Kidney (tissue), 13 donors: ENCODE measurements at regions not wholly inside any gene's neighbourhood (a gene's known extent, or its start where the extent isn't known, plus 50 kb on each side); places are given as distances from the start of the nearest gene placed in this dataset.
A peak's percentile ranks its signal among the peaks of the same experiment; 100 is the strongest.

Experiments used
- DNase-seq, 5 donors: peaks; one replicate each; pipeline ENCODE4 v3.0.0-alpha.2; 2013 to 2020
- FAIRE-seq: peaks from 2 replicates; lab custom pipeline; 2012; peaks lifted over from hg19 to GRCh38; lab: Jason Lieb, UNC
- H3K27ac ChIP-seq, 2 donors: one replicate each; pipeline ENCODE4 v1.7.0; 2013; ENCODE audit warnings: low read depth in 2 of 2, low read length in 2 of 2, inconsistent platforms in 1 of 2
- H3K27me3 ChIP-seq: one replicate; pipeline ENCODE4 v1.7.1; 2013; ENCODE audit warnings: low read length, inconsistent platforms; ENCODE audit not compliant: control insufficient read depth, insufficient read depth
- H3K36me3 ChIP-seq, 3 donors: one replicate each; pipeline versions ENCODE4 v1.7.0 to v1.7.1; 2013; ENCODE audit warnings: low read length in 3 of 3, control low read depth in 1 of 3, inconsistent platforms in 1 of 3; ENCODE audit not compliant: insufficient read depth in 3 of 3, control insufficient read depth in 2 of 3
- H3K4me1 ChIP-seq, 3 donors: one replicate each; pipeline versions ENCODE4 v1.7.0 to v1.7.1; 2013; ENCODE audit warnings: low read length in 3 of 3, inconsistent platforms in 1 of 3, low read depth in 1 of 3; ENCODE audit not compliant: control insufficient read depth in 2 of 3, insufficient read depth in 2 of 3
- H3K4me3 ChIP-seq, 3 donors: one replicate each; pipeline versions ENCODE4 v1.7.0 to v1.8.1; 2013; ENCODE audit warnings: low read length in 3 of 3, control low read depth in 1 of 3, inconsistent platforms in 1 of 3
- H3K9ac ChIP-seq, 3 donors: one replicate each; pipeline versions ENCODE4 v1.7.0 to v1.7.1; 2013; ENCODE audit warnings: low read length in 3 of 3, control low read depth in 1 of 3, inconsistent platforms in 1 of 3
- H3K9me3 ChIP-seq, 3 donors: one replicate each; pipeline versions ENCODE4 v1.7.0 to v1.7.1; 2013; ENCODE audit warnings: low read length in 3 of 3, control low read depth in 1 of 3, inconsistent platforms in 1 of 3; ENCODE audit not compliant: control insufficient read depth in 2 of 3, insufficient read depth in 1 of 3
- CTCF ChIP-seq: IDR thresholded peaks from 3 replicates; pipeline ENCODE4 v1.5.1; 2012; ENCODE audit warnings: mild to moderate bottlenecking, moderate library complexity, borderline replicate concordance; ENCODE audit not compliant: insufficient read depth; ENCODE audit errors: extremely low read depth
- intact Hi-C: fragments of 100-400 bp; cut with DNase I; formaldehyde crosslinking; loops from one replicate; pipeline ENCODE4 v1.11.1; 2022
- donor health status: control.
- donor health status: control.
- donor health status: control.
- donor health status: control.
- donor health status: control.
- donor health status: DM: yes; HTN: yes; CAD: no.
- donor health status: Normal renal cell carcinoma (clear cell type).

- FAIRE-seq (no peak), DNase-seq (peak in 1 of 5 donors; percentile 6)
- H3K9me3 ChIP-seq = no peaks in the 10 kb centered on the region
- H3K36me3 ChIP-seq = no peaks in the 10 kb centered on the region
- no peak overlapping the region for H3K9ac ChIP-seq
- peak overlapping the region in 1 of 2 donors; percentile 2 for H3K27ac ChIP-seq
- no peak for TF ChIP-seq CTCF
- intact Hi-C loops = no loop called here
- H3K4me3 ChIP-seq = no peak overlapping the region
- H3K4me1 ChIP-seq = peaks cover 3 to 13% (median 11%) of the 10 kb centered on the region in 3 donors
- peaks cover 3% of the 10 kb centered on the region for H3K27me3 ChIP-seq
Measured at GRCh38 chr1:48089356-48089891, 92.2 kb upstream of the TRABD2B start.

GRCh38 chr1:48084826-48085225, 87.6 kb upstream of the TRABD2B start:
- H3K36me3 ChIP-seq = no peaks in the 10 kb centered on the region

GRCh38 chr1:48082271-48082962, 85.2 kb upstream of the TRABD2B start:
- Histone ChIP-seq H3K27me3 (no peaks in the 10 kb centered on the region), H3K9ac (no peak overlapping the region)
- no peak for FAIRE-seq

More at GRCh38 chr1:48084826-48085225, 87.6 kb upstream of the TRABD2B start:
- Histone ChIP-seq H3K27me3 (no peaks in the 10 kb centered on the region), H3K4me3 (no peak overlapping the region), H3K4me1 (peaks cover 5 to 29% (median 16%) of the 10 kb centered on the region in 3 donors), H3K9ac (no peak overlapping the region), H3K9me3 (no peaks in the 10 kb centered on the region), H3K27ac (no peak overlapping the region)
- DNase-seq (peak in 4 of 5 donors; percentile 70 to 87 (median 78)), FAIRE-seq (peak; percentile 29)
- TF ChIP-seq CTCF = no peak
- intact Hi-C loops = no loop called here

More at GRCh38 chr1:48082271-48082962, 85.2 kb upstream of the TRABD2B start:
- H3K4me3 ChIP-seq = peak overlapping the region in 1 of 3 donors; percentile 9
- TF ChIP-seq CTCF = no peak
- peaks cover 11 to 35% (median 22%) of the 10 kb centered on the region in 3 donors for H3K4me1 ChIP-seq
- no peak overlapping the region for H3K27ac ChIP-seq
- H3K36me3 ChIP-seq = no peaks in the 10 kb centered on the region
- intact Hi-C loops = no loop called here
- DNase-seq = peak in 4 of 5 donors; percentile 66 to 94 (median 82)
- H3K9me3 ChIP-seq = no peaks in the 10 kb centered on the region
